Left lung (tissue), 4 donors: ENCODE measurements at regions not wholly inside any gene's neighbourhood (a gene's known extent, or its start where the extent isn't known, plus 50 kb on each side); places are given as distances from the start of the nearest gene placed in this dataset.

Experiments
- ATAC-seq: fragments of 200-7000 bp; cut with Tn5 transposase; one replicate; pipeline ENCODE4 v1.9.1; 2020; ENCODE audit warnings: moderate library complexity
- DNase-seq, 4 donors: peaks; one replicate each; pipeline ENCODE4 v3.0.0-alpha.2; 2013 to 2020
- H3K27ac ChIP-seq, 2 donors: fragments of 200-600 bp; sonication (generic) in 1 of 2; one replicate each; pipeline versions ENCODE4 v1.5.0 to v1.8.0; 2020 to 2021
- H3K27me3 ChIP-seq, 2 donors: fragments of 200-600 bp; sonication (generic) in 1 of 2; one replicate each; pipeline versions ENCODE4 v1.5.0 to v1.8.0; 2020 to 2021
- H3K36me3 ChIP-seq, 2 donors: fragments of 200-600 bp; sonication (generic) in 1 of 2; one replicate each; pipeline versions ENCODE4 v1.5.0 to v1.8.0; 2020 to 2021
- H3K4me1 ChIP-seq, 2 donors: fragments of 200-600 bp; one replicate each; pipeline ENCODE4 v1.8.0; 2021
- H3K4me3 ChIP-seq, 2 donors: fragments of 200-600 bp; sonication (generic) in 1 of 2; one replicate each; pipeline versions ENCODE4 v1.5.0 to v1.8.0; 2020 to 2021; ENCODE audit warnings: mild to moderate bottlenecking in 1 of 2
- H3K9me3 ChIP-seq, 2 donors: fragments of 200-600 bp; sonication (generic) in 1 of 2; one replicate each; pipeline versions ENCODE4 v1.5.0 to v1.8.0; 2020 to 2021
- CTCF ChIP-seq, 2 donors: fragments of 200-600 bp; sonication (generic) in 1 of 2; IDR thresholded peaks; one replicate each; pipeline versions ENCODE4 v1.5.0 to v1.8.0; 2021; ENCODE audit warnings: antibody characterized with exemption in 2 of 2
- intact Hi-C, 2 donors: fragments of 100-400 bp; cut with DNase I; formaldehyde crosslinking; loops; one replicate each; pipeline versions ENCODE4 v1.11.2 to v1.14.2; 2022
- donor health status: DM: no; HTN: yes; CAD: no.
- donor health status: DM: no; HTN: no; CAD: no.

GRCh38 chr9:129334105-129334935, 156.3 kb upstream of the IER5L start:
- DNase-seq (peak; percentile 93 to 99 (median 96)), ATAC-seq (peak; percentile 87)
- Histone ChIP-seq H3K4me1 (peaks cover 33 to 60% of the 10 kb centered on the region in 2 donors), H3K9me3 (peaks cover 0 to 16% of the 10 kb centered on the region in 2 donors), H3K4me3 (peak overlapping the region in 1 of 2 donors; percentile 28), H3K36me3 (no peaks in the 10 kb centered on the region), H3K27ac (peak overlapping the region; percentile 92 to 95), H3K27me3 (no peaks in the 10 kb centered on the region)
- intact Hi-C loops = no loop called here
- no peak for TF ChIP-seq CTCF (IDR thresholded peaks at IDR 0.05)

GRCh38 chr9:129333617-129334104, 155.6 kb upstream of the IER5L start:
- peak in 1 of 4 donors; percentile 61 for DNase-seq
- H3K4me3 ChIP-seq = peak overlapping the region in 1 of 2 donors; percentile 28
- no peak for TF ChIP-seq CTCF (IDR thresholded peaks at IDR 0.05)
- no peaks in the 10 kb centered on the region for H3K36me3 ChIP-seq
- H3K4me1 ChIP-seq = peaks cover 31 to 58% of the 10 kb centered on the region in 2 donors
- peak; percentile 18 for ATAC-seq
- peaks cover 0 to 16% of the 10 kb centered on the region in 2 donors for H3K9me3 ChIP-seq
- H3K27me3 ChIP-seq = no peaks in the 10 kb centered on the region
- peak overlapping the region; percentile 92 to 95 for H3K27ac ChIP-seq
- intact Hi-C loops = no loop called here

- Histone ChIP-seq H3K36me3 (no peaks in the 10 kb centered on the region), H3K9me3 (peaks cover 0 to 16% of the 10 kb centered on the region in 2 donors), H3K4me1 (peaks cover 31 to 58% of the 10 kb centered on the region in 2 donors), H3K4me3 (no peak overlapping the region), H3K27me3 (no peaks in the 10 kb centered on the region), H3K27ac (peak overlapping the region; percentile 50 to 95)
- no peak for TF ChIP-seq CTCF (IDR thresholded peaks at IDR 0.05)
- DNase-seq (no peak), ATAC-seq (no peak)
- intact Hi-C loops = no loop called here
Measured at GRCh38 chr9:129332581-129332980, 154.5 kb upstream of the IER5L start.

- ATAC-seq (no peak), DNase-seq (no peak)
- no peaks in the 10 kb centered on the region for H3K36me3 ChIP-seq
- no peaks in the 10 kb centered on the region for H3K27me3 ChIP-seq
- H3K9me3 ChIP-seq = peaks cover 0 to 16% of the 10 kb centered on the region in 2 donors
- intact Hi-C loops = no loop called here
- H3K4me3 ChIP-seq = no peak overlapping the region
- peak overlapping the region; percentile 50 to 95 for H3K27ac ChIP-seq
- peaks cover 31 to 56% of the 10 kb centered on the region in 2 donors for H3K4me1 ChIP-seq
- no peak for TF ChIP-seq CTCF (IDR thresholded peaks at IDR 0.05)
Measured at GRCh38 chr9:129331772-129332500, 153.9 kb upstream of the IER5L start.

GRCh38 chr9:129331493-129331765, 153.4 kb upstream of the IER5L start:
- H3K4me3 ChIP-seq = no peak overlapping the region
- peaks cover 0 to 16% of the 10 kb centered on the region in 2 donors for H3K9me3 ChIP-seq
- peak overlapping the region in 1 of 2 donors; percentile 95 for H3K27ac ChIP-seq
- no peaks in the 10 kb centered on the region for H3K36me3 ChIP-seq
- H3K27me3 ChIP-seq = no peaks in the 10 kb centered on the region
- TF ChIP-seq CTCF (IDR thresholded peaks at IDR 0.05) = no peak
- intact Hi-C loops = no loop called here
- ATAC-seq (no peak), DNase-seq (no peak)
- H3K4me1 ChIP-seq = peaks cover 28 to 51% of the 10 kb centered on the region in 2 donors
